Choroid plexus epithelial cell (primary cell): ENCODE measurements at regions not wholly inside any gene's neighbourhood (a gene's known extent, or its start where the extent isn't known, plus 50 kb on each side); places are given as distances from the start of the nearest gene placed in this dataset.
A peak's percentile ranks its signal among the peaks of the same experiment; 100 is the strongest.

Source experiments
- DNase-seq: peaks from one replicate; pipeline ENCODE4 v3.0.0-alpha.2; 2010; ENCODE audit warnings: low read depth
- H3K4me3 ChIP-seq: 2 replicates; pipeline ENCODE4 v1.5.1; 2011; ENCODE audit warnings: low read depth, mild to moderate bottlenecking, control low read depth, low read length, moderate library complexity
- TF ChIP-seq, protein P1 (sequence below): conservative IDR thresholded peaks from 2 replicates; pipeline ENCODE4 v1.5.1; 2011; ENCODE audit warnings: low read depth, mild to moderate bottlenecking, control low read depth, inconsistent platforms, low read length, moderate library complexity

DNA sequence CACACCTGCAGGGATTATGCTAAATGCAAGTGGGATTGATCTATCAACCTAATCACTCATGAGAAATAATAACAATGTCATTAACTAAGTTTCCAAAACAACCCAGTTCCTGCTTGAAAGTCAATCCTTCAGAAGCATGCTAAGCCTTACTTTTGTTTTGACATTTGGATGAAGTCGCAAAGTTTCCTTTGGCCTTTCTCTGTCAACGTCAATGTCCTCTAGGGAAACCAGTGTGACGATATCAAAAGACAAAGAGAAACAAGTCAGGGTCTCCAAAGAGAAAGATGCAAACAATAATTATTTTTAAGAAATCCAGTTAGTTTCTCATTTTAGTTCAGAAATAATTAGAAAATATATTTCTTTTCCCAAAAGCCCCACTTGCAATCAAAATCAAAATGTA is 86.7 kb upstream of the SRD5A3 start:
- DNase-seq: no peak
- TF ChIP-seq, protein P1, sequence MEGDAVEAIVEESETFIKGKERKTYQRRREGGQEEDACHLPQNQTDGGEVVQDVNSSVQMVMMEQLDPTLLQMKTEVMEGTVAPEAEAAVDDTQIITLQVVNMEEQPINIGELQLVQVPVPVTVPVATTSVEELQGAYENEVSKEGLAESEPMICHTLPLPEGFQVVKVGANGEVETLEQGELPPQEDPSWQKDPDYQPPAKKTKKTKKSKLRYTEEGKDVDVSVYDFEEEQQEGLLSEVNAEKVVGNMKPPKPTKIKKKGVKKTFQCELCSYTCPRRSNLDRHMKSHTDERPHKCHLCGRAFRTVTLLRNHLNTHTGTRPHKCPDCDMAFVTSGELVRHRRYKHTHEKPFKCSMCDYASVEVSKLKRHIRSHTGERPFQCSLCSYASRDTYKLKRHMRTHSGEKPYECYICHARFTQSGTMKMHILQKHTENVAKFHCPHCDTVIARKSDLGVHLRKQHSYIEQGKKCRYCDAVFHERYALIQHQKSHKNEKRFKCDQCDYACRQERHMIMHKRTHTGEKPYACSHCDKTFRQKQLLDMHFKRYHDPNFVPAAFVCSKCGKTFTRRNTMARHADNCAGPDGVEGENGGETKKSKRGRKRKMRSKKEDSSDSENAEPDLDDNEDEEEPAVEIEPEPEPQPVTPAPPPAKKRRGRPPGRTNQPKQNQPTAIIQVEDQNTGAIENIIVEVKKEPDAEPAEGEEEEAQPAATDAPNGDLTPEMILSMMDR: no peak
- H3K4me3 ChIP-seq: no peak overlapping the region

- TF ChIP-seq, protein P1: no peak
- H3K4me3 ChIP-seq: no peak overlapping the region
- DNase-seq: no peak
These were observed 76.6 kb upstream of the SRD5A3 start for GRCh38 chr4:55269470-55269869.

- TF ChIP-seq, protein P1: no peak
- DNase-seq: no peak
These were observed 76.0 kb upstream of the SRD5A3 start for GRCh38 chr4:55269995-55270394.

GRCh38 chr4:55270481-55270880 is 75.6 kb upstream of the SRD5A3 start:
- DNase-seq: no peak
- H3K4me3 ChIP-seq: no peak overlapping the region
- TF ChIP-seq, protein P1: no peak

More at GRCh38 chr4:55269995-55270394, 76.0 kb upstream of the SRD5A3 start:
- H3K4me3 ChIP-seq: no peak overlapping the region

DNA sequence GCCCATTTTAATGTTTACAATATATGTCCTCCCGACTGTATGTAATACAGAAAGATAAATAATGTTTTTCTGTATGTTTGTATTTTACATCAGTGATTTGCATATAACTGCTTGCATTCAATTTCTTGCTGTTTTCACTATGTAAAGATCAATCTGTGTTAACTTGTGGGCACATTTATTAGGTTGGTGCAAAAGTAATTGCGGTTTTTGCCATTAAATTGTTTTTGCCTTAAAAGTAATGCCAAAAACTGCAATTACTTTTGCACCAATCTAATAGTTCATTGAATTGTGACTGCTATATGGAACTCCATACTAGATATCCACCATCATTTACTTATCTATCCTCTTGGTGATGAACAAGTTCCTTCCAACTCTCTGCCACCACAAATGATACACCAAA is 73.9 kb upstream of the SRD5A3 start:
- DNase-seq: no peak
- TF ChIP-seq, protein P1: no peak
- no peak overlapping the region for H3K4me3 ChIP-seq

GRCh38 chr4:55272589-55272988 is 73.5 kb upstream of the SRD5A3 start:
- DNase-seq: peak; percentile 19
- no peak overlapping the region for H3K4me3 ChIP-seq
- TF ChIP-seq, protein P1: no peak

DNA sequence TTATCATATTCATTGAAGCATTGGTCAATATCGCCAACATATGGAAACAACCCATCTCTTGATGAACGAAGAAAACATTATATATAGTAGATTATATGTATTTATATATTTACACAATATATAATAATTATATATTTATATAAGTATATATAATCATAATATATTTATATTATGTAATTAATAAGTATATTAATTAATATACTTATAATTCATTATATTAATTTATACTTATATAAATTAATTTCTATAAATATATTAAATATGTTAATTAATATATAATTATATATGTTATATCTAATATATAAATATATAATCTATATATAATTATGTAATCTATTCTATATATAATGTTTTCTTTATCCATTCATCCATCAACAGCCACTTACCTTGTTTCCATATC is 69.0 kb upstream of the SRD5A3 start:
- no peak for DNase-seq

More for the DNA sequence above, 69.0 kb upstream of the SRD5A3 start:
- TF ChIP-seq, protein P1: no peak
- H3K4me3 ChIP-seq: no peak overlapping the region
